AG20443 (cell line): ENCODE measurements at regions not wholly inside any gene's neighbourhood (a gene's known extent, or its start where the extent isn't known, plus 50 kb on each side); places are given as distances from the start of the nearest gene placed in this dataset.
"Not testable (repeated sequence)": the region's sequence is repeated elsewhere in the genome, so short reads cannot be mapped to it uniquely, and the experiment has no call there.

Experiments
- DNase-seq: peaks from one replicate; pipeline ENCODE4 v3.0.0; 2012; ENCODE audit warnings: low spot score, mixed read lengths

- DNase-seq: no peak
Observed at GRCh38 chr12:90209029-90209428, 500.4 kb upstream of the ATP2B1 start.

- not testable (repeated sequence) for DNase-seq
Observed at GRCh38 chr12:90208379-90208778, 499.7 kb upstream of the ATP2B1 start.

GRCh38 chr12:90207799-90208198, 499.2 kb upstream of the ATP2B1 start:
- no peak for DNase-seq

GRCh38 chr12:90205165-90205564, 496.5 kb upstream of the ATP2B1 start:
- DNase-seq: no peak

- no peak for DNase-seq
Observed at GRCh38 chr12:90203556-90203955, 494.9 kb upstream of the ATP2B1 start.

GRCh38 chr12:90199006-90199405, 490.4 kb upstream of the ATP2B1 start:
- no peak for DNase-seq

GRCh38 chr12:90193500-90193899, 484.9 kb upstream of the ATP2B1 start:
- no peak for DNase-seq

- no peak for DNase-seq
Observed at GRCh38 chr12:90188857-90189256, 480.2 kb upstream of the ATP2B1 start.

- DNase-seq: no peak
Observed at GRCh38 chr12:90183201-90183600, 474.6 kb upstream of the ATP2B1 start.

GRCh38 chr12:90181216-90181615, 472.6 kb upstream of the ATP2B1 start:
- DNase-seq: no peak

GRCh38 chr12:90174956-90175355, 466.3 kb upstream of the ATP2B1 start:
- no peak for DNase-seq

- DNase-seq: no peak
Observed at GRCh38 chr12:90174198-90174510, 465.5 kb upstream of the ATP2B1 start.

- no peak for DNase-seq
Observed at GRCh38 chr12:90173499-90174197, 465.0 kb upstream of the ATP2B1 start.

GRCh38 chr12:90172524-90172923, 463.9 kb upstream of the ATP2B1 start:
- no peak for DNase-seq

- no peak for DNase-seq
Observed at GRCh38 chr12:90170740-90171139, 462.1 kb upstream of the ATP2B1 start.

- DNase-seq: no peak
Observed at GRCh38 chr12:90167518-90168208, 459.0 kb upstream of the ATP2B1 start.

- DNase-seq: no peak
Observed at GRCh38 chr12:90166671-90167070, 458.0 kb upstream of the ATP2B1 start.

- DNase-seq: no peak
Observed at GRCh38 chr12:90166012-90166411, 457.4 kb upstream of the ATP2B1 start.

GRCh38 chr12:90163975-90164374, 455.3 kb upstream of the ATP2B1 start:
- peak; percentile 10 for DNase-seq

GRCh38 chr12:90153827-90154226, 445.2 kb upstream of the ATP2B1 start:
- DNase-seq: no peak

GRCh38 chr12:90152897-90153624, 444.4 kb upstream of the ATP2B1 start:
- DNase-seq: peak; percentile 30

- DNase-seq: no peak
Observed at GRCh38 chr12:90151491-90152015, 442.9 kb upstream of the ATP2B1 start.

GRCh38 chr12:90149453-90149852, 440.8 kb upstream of the ATP2B1 start:
- DNase-seq: no peak
